GM19467 (cell line): ENCODE measurements at regions not wholly inside any gene's neighbourhood (a gene's known extent, or its start where the extent isn't known, plus 50 kb on each side); places are given as distances from the start of the nearest gene placed in this dataset.
A peak's percentile ranks its signal among the peaks of the same experiment; 100 is the strongest.

ENCODE experiments used
- ATAC-seq: cut with Tn5 transposase; IDR thresholded peaks from one replicate; pipeline ENCODE4 v1.9.1; 2021; ENCODE audit warnings: mild to moderate bottlenecking, moderate library complexity; ENCODE audit not compliant: unreplicated experiment

DNA sequence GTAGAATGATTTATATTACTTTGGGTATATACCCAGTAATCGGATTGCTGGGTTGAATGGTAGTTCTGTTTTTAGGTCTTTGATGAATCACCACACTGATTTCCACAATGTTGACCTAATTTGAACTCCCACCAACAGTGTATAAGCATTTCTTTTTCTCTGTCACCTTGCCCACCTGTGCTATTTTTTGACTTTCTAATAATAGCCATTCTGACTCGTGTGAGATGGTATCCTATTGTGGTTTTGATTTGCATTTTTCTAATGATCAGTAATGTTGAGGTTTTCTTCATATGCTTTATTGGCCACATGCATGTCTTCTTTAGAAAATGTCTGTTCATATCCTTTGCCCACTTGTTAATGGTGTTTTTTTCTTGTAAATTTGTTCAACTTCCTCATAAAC lies 340.8 kb downstream of the PLOD2 start:
- ATAC-seq = no peak

DNA sequence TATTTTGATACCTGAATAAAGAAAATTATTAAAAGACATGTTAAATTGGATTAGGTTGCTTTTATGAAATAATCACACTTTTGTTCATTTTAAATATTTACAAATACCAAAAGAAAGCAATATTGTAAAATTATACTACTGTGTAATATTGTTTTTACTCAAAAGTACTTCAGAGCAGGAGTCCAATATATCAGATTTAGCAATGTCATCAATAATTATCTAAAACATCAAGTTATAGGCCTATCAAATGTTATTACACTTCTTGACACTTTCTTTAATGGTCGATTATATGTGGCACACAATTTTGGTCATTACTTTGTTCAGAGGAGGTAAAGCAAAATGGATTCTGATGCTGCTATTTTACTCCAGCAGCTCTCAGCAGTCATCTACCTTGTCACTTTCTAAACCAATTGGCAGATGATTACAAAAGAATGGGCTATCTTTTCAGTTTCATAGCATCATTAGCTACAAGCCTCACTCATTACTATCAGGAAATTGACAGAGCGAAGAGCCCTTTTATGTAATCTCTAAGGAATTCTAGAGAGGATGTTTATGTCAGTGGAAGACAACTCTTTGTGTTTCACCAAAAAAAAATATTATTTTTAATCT lies 318.6 kb downstream of the PLOD2 start:
- no peak for ATAC-seq

DNA sequence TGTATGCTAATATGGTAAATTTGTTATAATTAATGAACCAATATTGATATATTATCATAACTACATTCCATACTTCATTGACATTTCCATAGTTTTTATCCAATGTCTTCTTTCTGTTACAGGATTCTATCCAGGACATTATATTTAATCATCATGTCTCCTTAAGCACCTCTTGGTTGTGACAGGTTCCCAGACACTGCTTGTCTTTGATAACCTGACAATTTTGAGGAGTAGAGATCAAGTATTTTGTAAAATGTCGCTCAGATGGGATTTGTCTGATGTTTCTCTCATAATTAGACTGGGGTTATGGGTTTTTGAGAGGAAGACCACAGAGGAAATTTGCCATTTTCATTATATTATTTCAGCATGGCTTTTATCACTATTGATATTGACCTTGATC lies 317.4 kb downstream of the PLOD2 start:
- no peak for ATAC-seq

DNA sequence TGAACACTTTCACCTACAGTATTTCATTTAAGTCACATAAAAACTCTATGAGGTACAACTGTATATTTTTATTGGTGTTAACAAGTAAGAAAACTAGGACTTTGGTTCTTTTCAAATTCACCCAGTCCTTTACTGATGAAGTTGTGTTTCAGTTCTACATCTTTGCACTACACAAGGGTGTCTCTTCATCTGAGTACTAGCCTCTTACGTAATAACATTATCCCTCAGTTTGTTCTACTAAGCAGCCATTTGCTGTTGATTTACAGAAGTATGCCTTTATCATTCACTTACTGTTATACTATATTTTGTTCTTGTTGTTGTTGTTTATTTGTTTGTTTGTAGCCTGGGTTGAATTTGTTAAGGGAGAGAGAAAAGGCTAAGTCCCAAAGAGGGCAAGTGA lies 311.9 kb downstream of the PLOD2 start:
- ATAC-seq = no peak

DNA sequence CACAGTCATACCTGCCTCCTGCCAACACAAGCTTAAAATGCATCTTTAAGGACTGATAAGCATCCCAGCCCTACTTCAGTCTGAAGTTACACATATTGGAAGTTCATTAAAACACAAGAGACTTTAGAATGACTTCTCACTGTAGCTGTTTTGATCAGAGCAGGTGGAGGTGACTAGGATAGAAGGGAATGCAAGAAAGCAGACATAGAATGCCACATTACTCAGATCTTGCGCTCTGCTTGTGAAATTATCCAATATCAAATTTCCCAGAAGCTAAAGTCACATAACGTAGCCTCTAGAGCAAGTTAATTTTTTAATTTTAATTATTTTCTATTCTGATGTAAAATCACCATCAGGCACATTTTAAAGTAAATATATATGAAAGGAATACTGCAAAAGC lies 306.5 kb downstream of the PLOD2 start:
- no peak for ATAC-seq

DNA sequence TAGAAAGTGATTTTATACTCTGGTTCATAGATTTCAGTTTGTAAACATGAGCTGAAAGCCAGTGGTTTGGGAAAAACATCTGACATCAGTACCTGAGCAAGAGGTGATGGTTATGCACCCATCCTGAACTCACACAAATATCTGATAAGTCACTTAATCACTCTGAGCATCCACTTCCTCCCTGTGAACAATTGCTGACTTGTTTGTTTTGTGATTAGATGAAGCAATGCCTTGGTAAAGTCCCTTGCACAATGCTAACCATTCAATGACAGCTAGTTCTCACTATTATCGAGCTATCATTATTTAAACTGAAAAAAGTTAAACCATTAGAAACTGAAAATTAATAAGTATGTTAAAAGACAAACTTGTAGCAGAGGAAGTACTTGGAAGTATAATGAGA lies 303.0 kb downstream of the PLOD2 start:
- peak; percentile 73 for ATAC-seq

DNA sequence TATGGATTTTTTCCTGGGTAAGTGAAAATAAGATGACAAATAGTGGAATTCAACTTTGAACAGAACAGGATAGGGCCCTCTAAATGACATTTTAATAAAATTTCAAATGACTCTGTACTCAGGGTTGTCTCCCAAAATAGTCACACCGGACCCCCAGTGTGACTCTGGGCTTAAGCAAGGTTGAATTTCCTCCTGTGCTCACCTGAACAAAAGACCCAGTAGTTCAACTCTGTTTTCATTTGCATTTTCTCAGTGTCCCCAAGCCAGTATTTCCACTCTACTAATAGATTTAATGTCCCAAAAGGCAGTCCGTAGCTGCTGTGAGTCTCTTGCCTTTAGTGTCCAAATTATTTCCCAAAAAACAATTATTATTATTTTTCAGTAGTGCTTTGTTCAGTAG lies 296.6 kb downstream of the PLOD2 start:
- no peak for ATAC-seq

DNA sequence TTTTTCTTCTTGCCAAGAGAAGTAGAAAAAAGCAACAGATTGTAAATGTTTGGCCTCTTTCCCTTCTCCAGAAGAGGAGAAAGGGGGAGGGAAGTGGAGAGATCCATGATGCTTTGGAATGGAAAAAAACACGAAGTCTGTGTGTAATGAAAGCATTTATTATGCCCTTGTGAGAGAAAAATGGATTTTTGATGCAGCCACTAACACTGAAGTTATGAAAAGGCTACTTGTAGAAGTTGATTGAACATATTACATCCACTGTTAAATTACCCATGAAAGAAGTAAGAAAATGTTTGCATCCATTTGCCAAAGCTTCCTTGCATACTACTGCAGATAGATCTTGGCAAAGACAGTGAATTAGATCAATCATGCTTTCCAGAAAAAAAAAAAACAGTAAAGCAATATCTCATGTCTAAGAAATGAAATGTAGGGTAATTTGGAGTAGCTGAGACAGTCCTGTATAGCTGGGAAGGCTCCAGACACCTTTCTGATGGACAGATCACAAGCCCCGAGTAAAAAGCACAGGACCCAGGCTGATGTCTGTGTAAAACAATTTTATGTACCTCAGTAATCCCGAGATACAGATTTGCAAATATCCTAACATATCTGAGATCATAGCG lies 295.5 kb downstream of the PLOD2 start:
- no peak for ATAC-seq

DNA sequence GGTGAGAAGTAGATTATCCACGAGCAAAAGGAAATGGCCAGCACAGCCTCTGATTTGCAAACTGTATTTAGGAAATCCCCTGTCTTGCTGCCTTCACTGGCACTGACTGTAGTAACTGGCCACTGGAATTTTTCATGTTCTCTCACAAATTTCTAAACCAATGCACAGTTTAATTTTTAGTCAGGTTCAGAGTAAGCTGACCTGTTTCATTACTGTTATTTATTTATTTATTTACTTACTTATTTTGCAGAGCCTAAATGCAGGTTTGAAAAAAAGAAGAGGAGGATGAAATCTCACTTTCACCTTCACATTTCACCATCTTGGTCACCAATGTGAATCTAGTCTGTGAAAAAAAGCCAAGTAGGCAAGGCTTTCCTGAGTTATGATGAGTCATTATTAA lies 291.0 kb downstream of the PLOD2 start:
- ATAC-seq = peak; percentile 64

DNA sequence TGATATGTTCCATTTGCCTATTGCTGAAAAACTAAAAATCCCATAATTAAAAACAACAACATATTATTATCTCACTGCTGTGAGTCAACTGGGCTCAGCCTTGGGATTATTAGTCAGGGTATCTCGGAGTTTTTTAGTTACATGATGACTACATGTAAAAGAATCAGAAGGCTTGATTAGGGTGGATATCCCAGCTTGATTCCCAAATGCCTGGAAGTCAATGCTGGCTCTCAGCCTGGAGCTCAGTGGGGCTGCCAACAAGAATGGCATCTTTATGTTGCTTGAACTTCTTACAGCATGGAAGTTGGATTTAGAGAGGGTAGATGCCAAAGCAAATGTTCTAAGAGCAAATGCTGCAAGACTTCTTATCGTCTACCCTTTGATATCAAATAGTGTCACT lies 278.5 kb downstream of the PLOD2 start:
- ATAC-seq = no peak

DNA sequence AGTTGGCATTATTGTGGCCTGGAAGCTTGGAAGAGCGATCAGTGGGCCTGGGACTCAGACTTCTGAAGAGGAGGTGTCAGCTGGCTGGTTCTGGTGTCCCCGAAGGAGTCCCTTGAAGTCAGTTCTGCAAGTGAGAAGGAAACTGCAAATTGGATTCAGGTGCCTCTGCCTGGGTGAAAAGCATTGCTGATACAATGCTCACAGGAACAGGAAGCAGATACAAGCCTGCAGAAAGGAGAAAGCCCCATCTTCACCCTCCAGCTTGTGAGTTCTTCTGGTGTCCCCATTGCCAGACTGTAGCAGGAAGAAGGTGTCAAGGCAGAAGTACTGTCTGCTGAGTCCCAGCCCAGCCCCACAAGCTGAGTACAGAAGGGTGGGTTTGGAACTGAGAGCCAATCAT lies 271.3 kb downstream of the PLOD2 start:
- ATAC-seq = no peak

DNA sequence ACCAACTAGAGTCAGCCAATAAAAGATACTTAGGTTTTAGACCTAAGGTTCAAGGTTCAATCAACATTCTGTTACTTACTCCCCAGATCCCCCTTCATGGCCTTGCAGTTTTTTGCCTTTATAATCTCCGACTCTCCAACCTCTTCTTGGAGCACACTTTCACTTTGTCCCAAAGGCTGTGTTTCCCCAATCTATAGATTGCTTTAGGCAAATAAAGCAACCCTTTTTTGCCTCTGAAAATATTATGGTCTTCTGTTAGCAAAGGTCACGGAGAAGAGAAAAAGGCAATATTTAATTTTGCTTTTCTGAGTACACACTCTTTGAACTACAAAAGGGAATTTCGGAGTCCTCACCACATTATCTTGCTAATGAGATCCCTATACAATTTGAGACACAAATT lies 268.1 kb downstream of the PLOD2 start:
- ATAC-seq = no peak

DNA sequence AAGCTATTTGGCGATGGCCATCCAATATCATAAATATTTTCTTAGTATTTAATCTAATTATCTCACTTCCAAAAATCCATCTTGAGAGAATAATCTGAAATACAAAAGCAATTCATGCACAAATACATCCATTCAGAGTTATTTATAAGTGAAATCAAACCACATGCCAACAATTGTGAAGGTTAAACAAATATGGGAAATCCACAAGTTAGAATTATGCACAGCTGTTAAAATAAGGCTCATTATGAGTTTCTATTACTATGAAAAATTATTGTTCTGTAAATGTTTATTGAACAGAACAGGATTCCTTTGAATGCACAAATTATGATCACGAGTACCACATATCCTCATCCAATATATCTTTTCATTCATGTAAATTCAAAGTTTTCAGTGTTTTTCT lies 267.7 kb downstream of the PLOD2 start:
- ATAC-seq = no peak

DNA sequence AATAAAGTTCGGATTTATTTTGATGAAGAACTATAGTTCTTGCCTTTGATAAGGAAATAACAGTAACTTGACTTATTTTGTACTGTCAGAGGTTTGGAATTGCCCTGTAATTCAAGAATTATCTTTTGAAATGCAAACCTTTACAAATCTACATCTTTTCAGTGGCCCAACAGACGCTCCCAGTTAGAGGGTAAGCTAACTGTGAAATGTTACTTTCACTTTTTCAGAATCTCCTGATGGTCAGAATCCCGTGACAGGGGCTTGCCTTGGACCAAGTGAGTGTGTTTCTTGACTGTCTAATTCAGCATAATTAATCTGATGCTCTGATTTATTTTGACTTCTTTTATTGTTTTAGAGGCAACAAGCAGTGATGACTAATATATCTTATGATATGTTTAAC lies 262.5 kb downstream of the PLOD2 start:
- ATAC-seq = no peak

DNA sequence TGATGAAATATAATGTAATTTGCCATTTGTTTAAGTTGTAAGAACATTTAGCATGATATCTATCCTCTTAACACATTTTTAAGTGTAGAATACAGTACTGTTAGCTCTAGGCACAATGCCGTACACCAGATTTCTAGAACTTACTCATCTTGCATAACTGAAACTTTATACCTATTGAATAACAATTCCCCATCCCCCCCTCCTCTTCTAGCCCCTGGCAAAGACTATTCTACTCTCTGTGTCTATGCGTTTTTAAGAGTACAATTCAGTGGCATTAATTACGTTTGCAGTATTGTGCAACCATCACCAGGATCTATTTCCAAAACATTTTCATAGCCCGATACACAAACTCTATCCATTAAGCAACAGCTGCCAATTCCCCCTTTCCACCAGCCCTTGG lies 261.7 kb downstream of the PLOD2 start:
- no peak for ATAC-seq

DNA sequence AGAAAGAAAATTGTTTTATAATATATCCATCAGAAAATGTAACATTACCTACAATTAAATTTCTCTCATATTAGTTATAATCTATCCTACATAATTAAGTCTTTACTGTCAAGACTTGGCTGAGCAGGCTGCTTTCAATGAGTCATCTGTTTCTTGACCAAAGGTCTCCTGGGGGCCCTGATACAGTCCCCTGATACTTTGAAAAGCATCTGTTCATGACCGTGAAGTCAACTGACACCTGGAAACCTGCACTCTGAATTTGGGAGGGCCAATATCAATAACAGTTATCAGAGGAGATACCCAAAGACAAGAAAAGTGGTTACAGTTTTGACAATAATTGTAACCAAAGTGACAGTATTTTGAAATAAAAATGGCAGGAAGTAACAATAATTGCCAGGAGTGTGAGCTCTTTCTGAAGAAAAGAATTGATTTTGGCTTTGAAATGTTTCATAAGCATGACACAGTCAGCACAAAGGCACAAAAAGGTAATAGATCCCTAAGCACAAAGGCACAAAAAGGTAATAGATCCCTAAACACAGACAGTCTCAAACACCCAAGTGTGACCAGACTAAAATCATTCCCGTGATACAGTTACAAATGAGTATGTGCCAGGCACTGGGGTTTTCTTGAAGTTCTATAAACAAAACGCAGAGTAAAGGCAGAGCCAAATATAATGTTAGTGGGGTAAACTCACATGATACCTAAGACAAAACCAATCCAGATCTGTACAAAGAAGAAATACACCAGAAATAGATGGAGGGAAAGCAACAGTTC lies 260.7 kb downstream of the PLOD2 start:
- peak; percentile 80 for ATAC-seq

DNA sequence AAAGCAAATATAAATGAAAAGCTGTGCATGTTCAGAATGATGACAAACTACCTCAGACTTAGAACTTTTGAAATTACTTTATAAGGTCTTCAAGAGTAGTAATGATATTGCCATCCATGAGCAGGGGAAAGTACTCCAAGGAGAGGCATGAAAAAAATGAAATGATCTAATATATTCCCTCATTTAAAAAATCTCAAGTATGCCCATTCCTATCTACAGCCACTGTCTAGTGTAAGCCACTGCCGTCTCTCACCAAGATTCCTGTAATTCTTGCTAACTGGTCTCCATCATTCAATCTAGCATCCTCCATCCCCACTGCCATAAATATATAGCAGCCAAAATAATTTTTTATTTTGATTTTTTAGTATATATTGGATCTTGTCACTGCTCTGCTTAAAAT lies 258.8 kb downstream of the PLOD2 start:
- no peak for ATAC-seq

DNA sequence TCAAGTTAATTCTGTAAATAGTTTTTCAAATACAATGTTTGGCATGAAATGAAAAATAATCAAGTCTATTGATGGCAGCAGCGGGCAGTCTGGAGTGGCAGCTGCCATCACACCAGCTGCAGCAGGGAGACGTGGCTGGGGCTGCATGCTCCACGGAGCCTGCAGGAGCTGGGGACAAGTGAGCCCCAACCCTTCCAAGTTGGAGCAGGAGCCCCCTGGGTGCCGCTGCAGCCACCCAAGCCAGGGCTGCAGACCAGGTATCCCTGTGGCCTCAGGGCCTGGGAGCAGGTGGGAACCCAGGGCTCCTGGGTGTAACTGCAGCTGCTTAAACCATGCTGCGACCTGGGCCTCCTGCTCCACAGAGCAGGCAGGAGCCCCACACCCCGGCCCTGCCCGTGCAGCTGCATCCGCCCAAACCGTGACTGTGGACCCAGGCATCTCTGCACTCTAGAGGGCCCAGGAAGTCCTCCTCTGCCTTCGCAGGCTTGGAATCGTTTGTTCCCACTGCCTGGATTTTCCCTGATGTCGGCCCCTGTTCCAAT lies 257.4 kb downstream of the PLOD2 start:
- no peak for ATAC-seq

DNA sequence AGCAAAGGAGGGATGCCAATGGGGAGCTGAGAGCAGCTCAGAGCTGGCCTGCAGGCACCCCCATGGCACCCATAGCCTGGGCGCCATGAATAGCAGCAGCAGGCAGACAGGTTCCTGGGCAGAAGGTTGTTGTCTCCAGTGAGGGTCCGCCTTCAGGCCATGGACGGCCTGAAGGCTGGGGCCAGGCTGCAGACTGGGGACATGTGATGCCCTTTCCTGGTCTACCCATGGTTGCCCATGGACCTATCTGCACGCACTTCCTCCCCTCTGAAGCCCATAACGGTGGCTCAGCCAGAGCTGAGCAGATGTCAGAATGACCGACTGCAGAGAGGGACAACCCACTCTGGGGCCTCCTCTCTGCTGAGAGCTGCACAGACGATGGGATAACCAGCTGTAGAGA lies 256.8 kb downstream of the PLOD2 start:
- ATAC-seq = no peak

DNA sequence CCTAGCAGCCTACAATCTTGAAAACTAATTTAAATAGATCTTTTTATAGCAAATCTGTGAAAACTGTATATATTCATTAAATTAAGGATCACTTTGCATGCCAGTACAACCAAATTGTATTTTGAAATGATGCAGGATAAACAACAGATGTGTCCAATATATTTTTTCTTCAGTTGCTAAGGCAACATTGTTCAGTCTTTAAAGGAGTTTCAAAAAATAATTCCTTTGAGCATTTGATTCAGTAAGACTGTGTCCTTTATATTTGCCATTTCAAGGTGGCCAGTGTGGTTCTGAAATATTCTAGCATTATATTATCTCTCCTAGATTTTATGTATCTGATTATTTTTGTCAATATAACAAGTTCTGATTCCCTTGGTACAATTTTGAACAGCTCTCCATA lies 254.7 kb downstream of the PLOD2 start:
- ATAC-seq = no peak

DNA sequence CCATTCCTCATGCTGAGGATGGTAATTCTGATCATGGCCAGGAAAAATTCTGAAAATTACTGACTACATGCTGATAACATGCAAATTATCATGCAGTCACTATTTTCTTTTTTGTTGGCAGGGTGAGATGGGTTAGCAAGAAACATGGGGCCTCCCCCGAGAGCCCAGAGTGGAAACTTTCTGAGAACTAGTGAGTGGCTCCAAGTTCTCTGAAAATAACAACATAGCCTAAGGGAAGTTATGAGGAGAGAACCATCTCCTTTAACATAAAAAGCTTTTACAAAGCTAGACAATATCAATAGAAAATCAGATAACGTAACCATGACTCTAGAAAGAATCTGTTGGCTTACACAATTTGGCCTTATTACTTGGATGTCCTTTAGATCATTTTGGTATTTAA lies 254.2 kb downstream of the PLOD2 start:
- ATAC-seq = no peak

DNA sequence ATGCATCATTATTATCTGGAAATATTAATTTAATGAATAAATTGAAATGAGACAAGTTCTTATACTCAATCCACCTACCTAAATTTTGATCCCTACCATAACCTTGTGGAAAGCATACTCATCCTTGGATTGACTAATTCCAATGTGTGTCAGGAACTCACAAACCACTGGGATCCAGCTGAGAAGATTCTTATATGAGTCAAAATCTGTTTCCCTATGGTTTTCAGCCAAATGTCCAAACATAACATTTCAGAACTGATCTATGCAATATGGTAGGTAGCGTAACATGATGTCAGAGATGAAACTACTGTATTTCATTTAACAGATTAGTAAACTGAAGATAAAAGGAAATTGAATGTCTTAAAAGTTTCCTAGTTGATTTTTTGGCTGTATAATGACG lies 250.0 kb downstream of the PLOD2 start:
- ATAC-seq = no peak
